ENCODE measurements at regions not wholly inside any gene's neighbourhood (a gene's known extent, or its start where the extent isn't known, plus 50 kb on each side); places are given as distances from the start of the nearest gene placed in this dataset.
"Not testable (repeated sequence)": the region's sequence is repeated elsewhere in the genome, so short reads cannot be mapped to it uniquely, and the experiment has no call there.

DNA sequence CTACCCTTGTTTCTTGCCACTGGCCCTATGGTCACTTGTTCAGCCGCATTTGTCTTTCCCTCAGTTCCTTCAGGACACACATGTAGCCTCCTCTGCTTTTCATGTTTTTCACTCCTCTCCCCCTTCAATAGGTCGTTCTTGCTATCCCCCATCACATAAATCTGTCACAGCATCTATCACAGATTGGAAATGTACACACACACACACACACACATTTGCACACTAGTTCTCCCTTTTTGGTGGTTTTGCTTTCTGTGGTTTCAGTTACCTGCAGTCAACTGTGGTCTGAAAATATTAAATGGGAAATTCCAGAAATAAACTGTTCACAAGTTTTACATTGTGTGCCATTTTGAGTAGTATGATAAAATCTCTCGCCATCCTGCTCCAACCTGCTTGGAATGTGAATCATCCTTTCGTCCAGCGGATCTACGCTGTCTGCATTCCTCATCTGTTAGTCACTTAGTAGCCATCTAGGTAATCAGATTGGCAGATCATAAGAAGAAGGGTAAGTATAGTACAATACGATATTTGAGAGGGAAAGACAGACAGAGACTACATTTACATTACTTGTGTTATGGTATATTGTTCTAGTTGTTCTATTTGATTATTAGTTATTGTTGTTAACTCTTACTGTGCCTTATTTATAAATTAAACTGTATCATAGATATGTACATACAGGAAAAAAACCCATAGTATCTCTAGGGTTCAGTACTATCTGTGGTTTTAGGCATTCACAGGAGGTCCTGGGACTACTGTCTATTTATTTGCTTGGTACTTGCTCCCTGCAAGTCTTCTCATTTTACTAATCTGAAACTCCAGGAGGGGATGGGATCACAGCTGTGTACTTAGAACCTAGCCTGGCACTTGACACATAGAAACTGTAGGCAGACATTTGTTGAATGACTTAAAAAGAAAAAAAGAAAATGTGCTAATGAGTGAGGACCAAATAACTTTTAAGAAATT, 86.1 kb upstream of the PNPT1 start:
- H3K4me3 ChIP-seq (ENCODE audit: low read length): peak overlapping the region; percentile 31
- peak; percentile 96 for DNase-seq (ENCODE audit: low read depth)
- TF ChIP-seq, protein P1, sequence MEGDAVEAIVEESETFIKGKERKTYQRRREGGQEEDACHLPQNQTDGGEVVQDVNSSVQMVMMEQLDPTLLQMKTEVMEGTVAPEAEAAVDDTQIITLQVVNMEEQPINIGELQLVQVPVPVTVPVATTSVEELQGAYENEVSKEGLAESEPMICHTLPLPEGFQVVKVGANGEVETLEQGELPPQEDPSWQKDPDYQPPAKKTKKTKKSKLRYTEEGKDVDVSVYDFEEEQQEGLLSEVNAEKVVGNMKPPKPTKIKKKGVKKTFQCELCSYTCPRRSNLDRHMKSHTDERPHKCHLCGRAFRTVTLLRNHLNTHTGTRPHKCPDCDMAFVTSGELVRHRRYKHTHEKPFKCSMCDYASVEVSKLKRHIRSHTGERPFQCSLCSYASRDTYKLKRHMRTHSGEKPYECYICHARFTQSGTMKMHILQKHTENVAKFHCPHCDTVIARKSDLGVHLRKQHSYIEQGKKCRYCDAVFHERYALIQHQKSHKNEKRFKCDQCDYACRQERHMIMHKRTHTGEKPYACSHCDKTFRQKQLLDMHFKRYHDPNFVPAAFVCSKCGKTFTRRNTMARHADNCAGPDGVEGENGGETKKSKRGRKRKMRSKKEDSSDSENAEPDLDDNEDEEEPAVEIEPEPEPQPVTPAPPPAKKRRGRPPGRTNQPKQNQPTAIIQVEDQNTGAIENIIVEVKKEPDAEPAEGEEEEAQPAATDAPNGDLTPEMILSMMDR (IDR thresholded peaks at IDR 0.05; ENCODE audit: insufficient read depth, low read depth, low read length, missing control alignments): no peak

DNA sequence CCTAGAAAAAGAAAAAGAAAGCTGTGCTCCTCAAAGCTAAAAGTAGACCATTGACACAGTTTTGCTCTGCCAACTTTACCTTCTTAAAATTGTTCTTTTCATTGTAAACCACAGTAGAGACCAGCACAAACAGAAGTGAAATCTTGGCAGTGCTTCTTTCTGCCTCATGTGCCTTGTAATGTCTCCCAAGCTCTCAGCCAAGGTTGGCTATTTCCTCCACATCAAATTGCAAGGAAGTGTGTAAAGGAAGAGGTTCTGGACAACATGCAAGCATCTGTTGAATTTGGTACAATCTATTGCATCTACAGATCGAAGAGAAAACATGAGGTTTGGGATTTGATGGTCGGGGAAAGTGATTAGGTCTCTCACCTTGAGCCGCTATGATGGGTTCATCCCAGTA, 83.3 kb upstream of the PNPT1 start:
- TF ChIP-seq, protein P1 (IDR thresholded peaks at IDR 0.05; ENCODE audit: insufficient read depth, low read depth, low read length, missing control alignments): no peak
- H3K4me3 ChIP-seq (ENCODE audit: low read length): no peak overlapping the region
- DNase-seq (ENCODE audit: low read depth): no peak

DNA sequence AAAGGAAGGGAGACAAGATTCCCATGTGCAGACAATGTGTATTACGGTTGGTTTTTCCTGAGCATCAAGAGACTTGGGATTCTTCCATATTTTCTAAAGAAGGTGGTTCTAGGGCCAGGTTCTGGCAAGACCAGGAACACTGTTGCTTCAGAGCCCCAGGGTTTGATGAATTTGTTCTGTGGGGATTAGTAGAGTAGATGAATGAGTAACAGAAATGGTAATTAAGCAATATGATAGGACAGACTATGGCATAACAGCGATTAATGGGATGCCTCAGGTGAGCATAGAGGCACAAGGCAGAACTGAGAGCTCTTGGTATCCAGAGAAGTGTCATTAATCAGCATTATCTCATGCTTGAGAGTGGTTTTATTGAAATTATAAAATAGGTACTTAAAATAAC, 82.8 kb upstream of the PNPT1 start:
- TF ChIP-seq, protein P1 (IDR thresholded peaks at IDR 0.05; ENCODE audit: insufficient read depth, low read depth, low read length, missing control alignments): no peak
- H3K4me3 ChIP-seq (ENCODE audit: low read length): no peak overlapping the region
- DNase-seq (ENCODE audit: low read depth): peak; percentile 88

DNA sequence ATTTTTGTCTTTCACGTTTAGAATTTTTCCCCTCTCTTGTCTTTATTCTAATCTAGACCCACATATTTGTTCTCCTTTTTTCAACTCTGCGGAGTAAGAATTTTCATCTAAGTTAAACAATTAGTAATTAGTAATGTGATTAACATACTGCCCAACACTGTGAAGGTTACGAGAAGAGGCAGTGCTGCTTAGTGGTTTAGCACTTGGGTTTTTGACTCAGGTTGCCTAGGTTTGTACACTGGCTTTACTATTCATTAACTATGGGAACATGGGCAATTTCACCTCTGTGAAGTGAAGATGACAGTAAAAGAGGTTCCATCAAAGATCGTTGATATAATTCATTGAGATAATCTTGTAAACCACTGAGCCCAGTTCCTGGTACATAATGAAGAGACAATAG, 82.2 kb upstream of the PNPT1 start:
- H3K4me3 ChIP-seq (ENCODE audit: low read length): no peak overlapping the region
- TF ChIP-seq, protein P1 (IDR thresholded peaks at IDR 0.05; ENCODE audit: insufficient read depth, low read depth, low read length, missing control alignments): no peak
- no peak for DNase-seq (ENCODE audit: low read depth)

DNA sequence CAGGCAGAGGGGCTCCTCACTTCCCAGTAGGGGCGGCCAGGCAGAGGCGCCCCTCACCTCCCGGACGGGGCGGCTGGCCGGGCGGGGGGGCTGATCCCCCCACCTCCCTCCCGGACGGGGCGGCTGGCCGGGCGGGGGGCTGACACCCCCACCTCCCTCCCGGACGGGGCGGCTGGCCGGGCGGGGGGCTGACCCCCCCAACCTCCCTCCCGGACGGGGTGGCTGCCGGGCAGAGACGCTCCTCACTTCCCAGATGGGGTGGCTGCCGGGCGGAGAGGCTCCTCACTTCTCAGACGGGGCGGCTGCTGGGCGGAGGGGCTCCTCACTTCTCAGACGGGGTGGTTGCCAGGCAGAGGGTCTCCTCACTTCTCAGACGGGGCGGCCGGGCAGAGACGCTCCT, 80.0 kb upstream of the PNPT1 start:
- not testable (repeated sequence) for DNase-seq (ENCODE audit: low read depth); H3K4me3 ChIP-seq (ENCODE audit: low read length)

DNA sequence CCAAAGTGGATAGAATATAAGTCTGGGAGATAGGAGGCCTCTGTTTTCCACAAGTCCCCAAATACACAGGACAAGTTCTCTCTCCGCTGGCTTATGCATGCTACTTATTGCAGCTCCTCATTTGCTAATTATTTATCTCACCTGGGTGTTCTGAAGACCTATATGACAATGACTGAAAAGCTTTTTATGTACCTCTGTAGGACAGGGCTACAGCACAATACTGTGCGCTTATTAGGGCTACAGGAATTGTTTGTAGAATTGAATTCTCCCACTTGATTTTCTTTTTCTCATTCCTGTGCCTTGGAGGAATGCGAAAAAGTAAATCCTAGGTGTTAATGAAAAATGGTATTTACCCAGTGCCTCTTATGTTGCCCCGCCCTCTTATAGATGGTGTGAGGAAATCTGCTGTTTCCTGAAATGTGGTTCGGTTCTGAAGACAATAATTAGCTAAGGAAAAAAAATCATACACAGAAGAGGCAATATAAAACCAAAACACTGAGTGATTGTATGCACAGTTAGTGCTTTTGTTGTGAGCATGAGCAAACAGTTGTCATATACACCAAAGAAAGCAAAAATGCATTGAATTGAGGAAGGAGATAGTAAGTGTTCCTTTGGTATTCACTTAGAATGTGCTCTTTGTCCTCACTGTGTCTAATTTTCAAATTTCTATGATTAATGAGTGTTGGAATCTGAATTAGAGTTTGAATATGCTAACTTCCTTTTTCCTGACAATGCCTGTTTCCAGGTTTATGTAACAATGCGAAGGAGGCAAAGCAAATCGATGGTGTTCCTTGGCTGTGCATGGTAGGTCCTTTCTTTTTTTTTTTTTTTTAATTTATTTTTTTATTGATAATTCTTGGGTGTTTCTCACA, 78.7 kb upstream of the PNPT1 start:
- TF ChIP-seq, protein P1 (IDR thresholded peaks at IDR 0.05; ENCODE audit: insufficient read depth, low read depth, low read length, missing control alignments): no peak
- H3K4me3 ChIP-seq (ENCODE audit: low read length): no peak overlapping the region
- DNase-seq (ENCODE audit: low read depth): no peak

DNA sequence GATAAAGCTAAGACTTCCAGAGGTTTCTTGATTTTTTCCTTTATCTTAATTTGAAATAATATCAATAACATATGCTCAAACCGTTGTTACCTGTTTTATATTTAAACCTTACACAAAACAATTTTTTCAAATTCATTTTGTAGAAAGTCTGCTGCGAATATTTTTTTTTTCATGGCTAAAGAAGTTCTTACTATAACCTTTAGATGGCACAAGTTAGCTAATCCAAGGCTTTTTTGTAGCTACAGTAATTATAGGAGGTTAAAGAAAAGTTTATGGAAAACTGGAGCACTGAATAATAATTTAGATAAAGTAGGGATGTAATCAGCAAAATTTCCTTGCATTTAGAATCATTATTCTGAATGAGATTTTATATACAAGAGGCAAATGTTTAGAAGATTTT, 78.0 kb upstream of the PNPT1 start:
- TF ChIP-seq, protein P1 (IDR thresholded peaks at IDR 0.05; ENCODE audit: insufficient read depth, low read depth, low read length, missing control alignments): peak; percentile 59
- peak; percentile 55 for DNase-seq (ENCODE audit: low read depth)
- H3K4me3 ChIP-seq (ENCODE audit: low read length): no peak overlapping the region

Measured in epithelial cell of esophagus (primary cell).